GM21529 (cell line): ENCODE measurements at regions not wholly inside any gene's neighbourhood (a gene's known extent, or its start where the extent isn't known, plus 50 kb on each side); places are given as distances from the start of the nearest gene placed in this dataset.

ENCODE experiments used
- ATAC-seq: cut with Tn5 transposase; IDR thresholded peaks from one replicate; pipeline ENCODE4 v1.9.1; 2021; ENCODE audit not compliant: unreplicated experiment

GRCh38 chr10:83037653-83038052 lies 1101.7 kb upstream of the GHITM start:
- ATAC-seq, result no peak

- ATAC-seq, result no peak
Observed at GRCh38 chr10:83038631-83039030, 1100.7 kb upstream of the GHITM start.

DNA sequence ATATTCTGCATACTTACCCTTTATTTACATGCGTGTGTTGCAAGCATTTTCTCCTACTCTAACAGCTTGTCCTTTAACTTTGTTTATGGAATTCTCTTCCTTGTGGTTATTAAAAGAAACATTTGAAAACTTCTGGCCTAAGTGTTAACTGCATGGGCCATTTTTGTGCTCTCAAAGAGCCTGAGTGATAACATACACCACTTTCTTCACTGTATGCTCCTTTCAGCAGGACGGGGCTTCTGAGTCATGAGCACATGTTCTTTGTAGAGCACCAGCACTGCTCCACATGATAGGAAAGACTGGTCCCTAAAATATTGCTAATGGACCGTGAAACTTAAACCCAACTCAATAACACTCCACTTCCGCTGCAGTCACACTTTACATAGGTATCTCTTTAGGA lies 1093.6 kb upstream of the GHITM start:
- ATAC-seq, result no peak

GRCh38 chr10:83050815-83051214 lies 1088.5 kb upstream of the GHITM start:
- no peak for ATAC-seq

- no peak for ATAC-seq
Observed at GRCh38 chr10:83062871-83063270, 1076.4 kb upstream of the GHITM start.

DNA sequence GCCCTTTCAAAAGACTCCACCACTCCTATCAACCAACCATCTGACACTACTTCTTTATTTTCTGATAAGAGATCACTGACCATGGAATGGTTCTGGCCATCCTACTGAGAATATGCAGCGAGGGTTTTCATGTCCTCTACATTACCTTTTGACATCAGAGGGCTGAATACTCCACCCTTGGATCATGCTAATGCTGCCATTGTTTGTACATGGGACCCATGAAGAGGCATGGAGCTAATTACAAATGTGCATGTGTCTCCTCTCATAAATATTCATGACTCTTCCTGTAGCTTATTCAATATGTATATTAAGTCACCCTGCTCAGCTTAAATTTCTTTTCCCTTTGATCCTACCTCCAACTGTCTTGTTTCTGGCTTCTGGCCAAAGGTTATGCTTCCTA lies 1065.8 kb upstream of the GHITM start:
- ATAC-seq, result no peak

DNA sequence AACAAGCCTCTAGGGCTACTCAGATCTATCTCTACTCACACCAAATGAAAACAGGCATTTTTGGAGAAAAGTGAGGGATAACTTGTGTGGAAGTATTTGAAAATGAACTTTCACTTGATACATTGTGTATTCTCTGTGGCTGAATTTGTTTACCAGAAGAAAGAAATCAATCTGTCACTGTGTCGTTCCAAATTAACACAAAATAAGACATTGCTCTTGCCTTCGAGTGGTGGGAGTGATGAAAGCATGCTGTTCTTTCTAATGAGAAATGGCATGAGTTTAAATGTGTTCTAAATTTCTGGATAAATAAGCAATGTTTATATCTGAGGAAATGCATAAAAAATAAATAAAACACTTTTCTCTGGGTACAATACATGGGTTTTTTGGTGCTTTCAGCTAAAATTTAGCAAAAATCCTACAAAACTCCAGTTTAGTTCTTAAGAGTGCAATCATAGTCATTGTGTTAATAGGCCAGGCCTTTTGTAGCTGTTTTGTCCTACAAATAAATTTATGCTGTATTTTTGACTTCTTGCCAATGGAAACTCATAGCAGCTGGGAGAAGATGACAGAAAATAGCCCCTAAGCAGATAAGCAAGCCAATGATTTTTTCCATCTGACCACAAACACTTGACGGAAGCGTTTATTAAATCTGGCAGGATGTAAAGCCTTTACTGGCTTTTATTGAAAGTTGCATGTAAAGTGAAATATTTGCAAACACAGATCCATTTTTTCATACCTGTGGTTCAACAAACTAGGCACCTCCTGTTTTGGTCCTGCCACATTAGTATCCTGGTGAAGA lies 1064.1 kb upstream of the GHITM start:
- ATAC-seq, result no peak

DNA sequence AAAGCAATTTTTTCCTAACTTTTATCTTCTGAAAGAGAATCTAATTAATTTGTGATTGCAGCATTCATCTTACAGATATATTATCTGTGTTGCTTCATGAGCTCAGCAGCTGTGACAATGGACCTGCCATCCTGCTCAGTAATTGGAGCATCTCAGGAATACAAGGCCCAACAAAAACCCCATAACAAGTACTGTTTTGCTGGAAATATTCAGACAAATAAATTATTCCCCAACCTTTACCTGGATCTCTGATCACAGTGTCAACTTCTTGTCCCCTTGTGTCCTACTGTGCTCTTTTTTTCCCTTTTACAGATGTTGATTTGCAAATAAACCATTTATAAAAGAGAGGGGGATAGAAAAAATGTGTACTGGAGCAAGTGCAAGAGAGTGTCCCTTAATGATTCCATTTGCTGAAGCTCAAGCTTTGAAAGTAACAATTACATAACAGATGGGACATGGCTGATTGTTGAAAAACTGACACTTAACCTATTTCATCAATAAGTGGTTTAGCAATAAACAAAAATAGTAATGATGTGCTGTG lies 1063.4 kb upstream of the GHITM start:
- no peak for ATAC-seq

DNA sequence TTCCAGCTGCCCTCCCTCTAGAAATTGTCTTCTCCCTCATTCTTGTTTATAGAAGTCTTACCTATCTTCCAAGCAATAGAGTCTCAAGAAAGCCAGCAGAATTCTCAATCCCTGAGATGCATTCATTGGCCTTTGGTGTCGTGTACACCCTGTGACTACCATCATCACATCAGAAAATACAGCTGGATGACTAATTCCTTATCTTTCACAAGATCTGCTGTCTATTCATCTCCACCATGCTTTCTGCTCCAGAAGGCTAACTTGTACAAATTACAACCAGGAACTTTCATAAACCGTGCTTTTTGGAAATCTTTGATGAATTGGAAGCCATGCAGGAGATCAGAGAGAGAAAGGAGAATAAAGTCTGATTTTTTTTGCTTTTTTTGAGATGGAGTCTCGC lies 1062.9 kb upstream of the GHITM start:
- ATAC-seq, result no peak

DNA sequence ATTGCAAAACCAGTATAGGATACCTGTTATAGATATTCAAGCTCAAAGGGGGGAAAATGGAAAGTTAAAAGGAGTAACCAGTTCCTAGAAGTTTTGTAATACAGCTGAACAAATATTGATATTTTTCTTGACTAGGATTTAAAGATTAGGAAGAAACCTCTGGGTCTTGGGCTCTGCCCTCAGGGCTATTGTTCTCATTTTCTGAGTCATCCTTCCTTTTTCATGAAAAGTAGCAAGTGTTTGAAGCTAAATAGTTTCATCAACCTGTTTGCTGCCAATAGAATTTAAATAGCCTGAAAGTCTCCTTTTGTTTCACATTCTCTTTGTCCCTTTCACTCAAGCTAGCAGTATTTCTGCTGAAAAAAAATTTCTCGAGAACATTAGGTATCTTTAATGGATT lies 1061.1 kb upstream of the GHITM start:
- no peak for ATAC-seq

DNA sequence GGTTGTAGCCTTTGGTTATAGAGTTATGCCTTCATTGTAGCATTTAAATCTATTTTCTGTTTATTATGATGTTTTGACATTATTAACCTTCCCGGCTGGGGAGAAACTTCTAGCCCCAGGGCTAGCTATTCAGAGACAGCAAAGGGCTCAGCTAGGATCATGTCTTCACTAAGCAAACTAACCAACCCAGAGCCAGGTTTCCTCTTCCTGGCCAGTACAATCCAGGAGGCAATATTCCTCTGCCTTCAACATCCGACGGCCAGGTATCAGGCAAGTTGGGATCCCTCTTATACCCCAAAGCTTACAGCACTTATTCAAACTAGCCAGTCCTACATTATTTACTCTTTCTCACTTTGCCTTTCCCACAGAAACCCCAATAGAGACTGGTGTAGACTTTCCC lies 1060.7 kb upstream of the GHITM start:
- ATAC-seq, result no peak

- ATAC-seq, result no peak
Observed at GRCh38 chr10:83083831-83084230, 1055.5 kb upstream of the GHITM start.

DNA sequence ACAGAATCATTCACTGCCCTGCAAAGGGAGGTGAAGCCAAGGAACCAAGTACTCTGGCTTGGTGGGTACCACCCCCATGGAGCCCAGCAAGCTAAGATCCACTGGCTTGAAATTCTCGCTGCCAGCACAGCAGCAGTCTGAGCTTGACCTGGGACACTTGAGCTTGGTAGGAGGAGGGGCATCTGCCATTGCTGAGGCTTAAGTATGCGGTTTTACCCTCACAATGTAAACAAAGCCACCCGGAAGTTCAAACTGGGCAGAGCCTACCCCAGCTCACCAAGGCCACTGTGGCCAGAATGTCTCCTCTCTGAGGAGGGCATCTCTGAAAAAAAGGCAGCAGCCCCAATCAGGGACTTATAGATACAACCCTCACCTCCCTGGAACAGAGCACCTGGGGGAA lies 1050.0 kb upstream of the GHITM start:
- ATAC-seq, result no peak

- ATAC-seq, result no peak
Observed at GRCh38 chr10:83104616-83105015, 1034.7 kb upstream of the GHITM start.

GRCh38 chr10:83108565-83109333 lies 1030.6 kb upstream of the GHITM start:
- no peak for ATAC-seq

DNA sequence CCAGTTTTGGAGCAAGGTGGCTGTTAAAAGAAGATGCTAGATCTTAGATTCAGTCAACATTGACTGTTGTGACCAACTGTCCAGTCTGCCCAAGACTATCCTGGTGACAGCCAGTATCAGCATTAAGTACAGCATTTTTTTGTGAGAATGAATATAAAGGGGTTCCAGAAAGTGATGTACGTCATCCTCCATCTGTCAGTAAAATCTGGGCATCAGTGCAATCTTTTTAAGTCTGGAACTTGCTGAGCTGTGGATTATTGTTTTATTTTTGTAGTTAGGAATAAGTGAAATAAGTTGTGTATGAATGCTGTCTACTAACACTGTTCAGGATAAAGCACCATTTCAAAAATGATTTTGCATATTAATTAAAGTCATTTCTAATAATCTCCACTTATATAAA lies 1020.0 kb upstream of the GHITM start:
- no peak for ATAC-seq

- no peak for ATAC-seq
Observed at GRCh38 chr10:83122336-83122735, 1017.0 kb upstream of the GHITM start.

GRCh38 chr10:83127942-83128575 lies 1011.2 kb upstream of the GHITM start:
- no peak for ATAC-seq

- ATAC-seq, result no peak
Observed at GRCh38 chr10:83140811-83141210, 998.5 kb upstream of the GHITM start.

DNA sequence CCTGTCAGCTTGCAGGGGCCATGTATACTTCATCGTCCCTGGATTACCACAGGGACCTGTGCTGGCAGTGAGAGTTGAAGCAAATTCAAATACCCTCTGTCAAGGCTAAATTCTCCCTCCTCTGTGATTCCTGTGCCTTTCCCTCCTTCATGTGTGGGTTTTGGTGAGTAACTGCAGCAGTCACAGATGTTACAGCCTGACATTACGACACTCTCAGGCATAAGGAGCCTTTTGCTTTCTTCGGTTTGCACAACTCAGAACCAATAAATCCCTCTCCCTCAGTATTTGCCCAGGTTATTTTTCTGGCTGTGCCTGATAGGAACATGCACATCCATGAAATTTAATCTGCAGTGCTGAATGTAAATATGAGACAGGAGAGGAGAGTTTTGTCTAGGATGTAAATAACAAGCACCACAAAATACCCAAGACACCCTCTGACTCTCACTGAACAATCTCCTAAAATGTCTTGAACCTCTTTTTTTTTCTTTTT lies 997.2 kb upstream of the GHITM start:
- ATAC-seq, result no peak

DNA sequence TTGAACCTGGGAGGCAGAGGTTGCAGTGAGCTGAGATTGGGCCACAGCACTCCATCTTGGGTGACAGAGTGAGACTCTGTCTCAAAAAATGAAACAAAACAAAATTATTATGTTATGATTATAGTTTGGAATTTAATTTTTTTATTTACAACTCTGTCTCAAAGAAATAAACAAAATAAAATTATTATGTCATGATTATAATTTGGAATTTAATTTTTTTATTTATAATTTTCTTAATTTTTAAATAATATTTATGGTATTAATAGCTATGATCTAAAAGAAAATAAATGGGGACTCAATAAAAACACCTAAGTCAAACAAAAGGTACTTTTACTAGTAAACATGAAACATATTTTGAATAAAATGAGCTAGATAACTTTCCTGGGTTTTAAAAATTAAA lies 994.8 kb upstream of the GHITM start:
- ATAC-seq, result no peak

DNA sequence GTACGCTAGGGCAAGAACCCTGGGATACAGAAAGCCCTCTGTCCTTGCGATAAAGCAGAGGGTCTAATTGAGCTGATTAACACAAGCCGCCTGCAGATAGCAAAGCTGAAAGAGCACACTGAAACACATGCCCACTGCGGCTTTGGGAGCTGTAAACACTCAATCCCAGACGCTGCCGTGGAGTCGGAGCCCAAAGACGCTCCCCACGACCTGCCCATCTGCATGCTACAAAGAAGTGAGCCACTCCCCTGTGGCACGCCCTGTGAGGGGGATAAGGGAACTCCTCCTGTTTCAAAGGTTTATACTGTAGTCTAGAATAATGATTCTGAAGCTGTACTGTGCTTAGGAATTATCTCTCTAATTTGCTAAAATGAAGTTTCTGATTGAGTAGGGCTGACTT lies 985.6 kb upstream of the GHITM start:
- no peak for ATAC-seq
